GM19351 (cell line): ENCODE measurements at regions not wholly inside any gene's neighbourhood (a gene's known extent, or its start where the extent isn't known, plus 50 kb on each side); places are given as distances from the start of the nearest gene placed in this dataset.

Source experiments
- ATAC-seq: cut with Tn5 transposase; IDR thresholded peaks from one replicate; pipeline ENCODE4 v1.9.1; 2021; ENCODE audit warnings: mild to moderate bottlenecking, moderate library complexity; ENCODE audit not compliant: unreplicated experiment

- no peak for ATAC-seq
These were observed 871.3 kb upstream of the CDH8 start for GRCh38 chr16:62907562-62907961.

- no peak for ATAC-seq
These were observed 867.8 kb upstream of the CDH8 start for GRCh38 chr16:62903961-62904502.

GRCh38 chr16:62899737-62900136 is 863.5 kb upstream of the CDH8 start:
- no peak for ATAC-seq

GRCh38 chr16:62889097-62889496 is 852.9 kb upstream of the CDH8 start:
- no peak for ATAC-seq

- no peak for ATAC-seq
These were observed 847.3 kb upstream of the CDH8 start for GRCh38 chr16:62883509-62883908.

GRCh38 chr16:62882552-62883221 is 846.4 kb upstream of the CDH8 start:
- no peak for ATAC-seq

GRCh38 chr16:62876133-62876532 is 839.9 kb upstream of the CDH8 start:
- ATAC-seq: no peak

GRCh38 chr16:62872339-62872738 is 836.1 kb upstream of the CDH8 start:
- ATAC-seq: no peak

- no peak for ATAC-seq
These were observed 834.3 kb upstream of the CDH8 start for GRCh38 chr16:62870554-62870953.

GRCh38 chr16:62869837-62870236 is 833.6 kb upstream of the CDH8 start:
- no peak for ATAC-seq

- ATAC-seq: no peak
These were observed 826.9 kb upstream of the CDH8 start for GRCh38 chr16:62863139-62863538.

GRCh38 chr16:62853887-62854286 is 817.6 kb upstream of the CDH8 start:
- no peak for ATAC-seq

- ATAC-seq: no peak
These were observed 810.3 kb upstream of the CDH8 start for GRCh38 chr16:62846399-62847057.

GRCh38 chr16:62832214-62832613 is 796.0 kb upstream of the CDH8 start:
- no peak for ATAC-seq

- ATAC-seq: no peak
These were observed 795.1 kb upstream of the CDH8 start for GRCh38 chr16:62831235-62831850.

GRCh38 chr16:62829607-62830006 is 793.4 kb upstream of the CDH8 start:
- no peak for ATAC-seq

- ATAC-seq: no peak
These were observed 792.8 kb upstream of the CDH8 start for GRCh38 chr16:62829084-62829483.

- ATAC-seq: no peak
These were observed 785.6 kb upstream of the CDH8 start for GRCh38 chr16:62821824-62822223.

- ATAC-seq: no peak
These were observed 780.8 kb upstream of the CDH8 start for GRCh38 chr16:62816971-62817519.

GRCh38 chr16:62814891-62815290 is 778.7 kb upstream of the CDH8 start:
- ATAC-seq: no peak

- ATAC-seq: no peak
These were observed 769.1 kb upstream of the CDH8 start for GRCh38 chr16:62805221-62805857.
